SHP77 (cell line): ENCODE measurements at regions not wholly inside any gene's neighbourhood (a gene's known extent, or its start where the extent isn't known, plus 50 kb on each side); places are given as distances from the start of the nearest gene placed in this dataset.
"Not testable (repeated sequence)": the region's sequence is repeated elsewhere in the genome, so short reads cannot be mapped to it uniquely, and the experiment has no call there.

Experiments used
- DNase-seq, 2 experiments: peaks; one replicate each; lab custom pipeline; 2025; lab: John Stamatoyannopoulos, UW

GRCh38 chr16:88185976-88186888 lies 196.5 kb upstream of the ZNF469 start:
- DNase-seq: not testable (repeated sequence)

GRCh38 chr16:88186889-88187870 lies 195.6 kb upstream of the ZNF469 start:
- not testable (repeated sequence) for DNase-seq

- DNase-seq: not testable (repeated sequence)
These were observed 194.4 kb upstream of the ZNF469 start for GRCh38 chr16:88188171-88188895.

- not testable (repeated sequence) for DNase-seq
These were observed 192.1 kb upstream of the ZNF469 start for GRCh38 chr16:88190592-88191095.

- DNase-seq: not testable (repeated sequence)
These were observed 191.6 kb upstream of the ZNF469 start for GRCh38 chr16:88191168-88191567.

- no peak for DNase-seq
These were observed 190.2 kb upstream of the ZNF469 start for GRCh38 chr16:88192601-88193000.

GRCh38 chr16:88193706-88194396 lies 188.9 kb upstream of the ZNF469 start:
- peak; percentile 78 to 87 for DNase-seq

- peak; percentile 65 to 87 for DNase-seq
These were observed 188.1 kb upstream of the ZNF469 start for GRCh38 chr16:88194397-88195268.

- no peak for DNase-seq
These were observed 187.5 kb upstream of the ZNF469 start for GRCh38 chr16:88195269-88195705.

GRCh38 chr16:88195911-88196465 lies 186.8 kb upstream of the ZNF469 start:
- no peak for DNase-seq

GRCh38 chr16:88196471-88197400 lies 186.0 kb upstream of the ZNF469 start:
- DNase-seq: no peak

- no peak for DNase-seq
These were observed 185.0 kb upstream of the ZNF469 start for GRCh38 chr16:88197481-88198456.

- not testable (repeated sequence) for DNase-seq
These were observed 184.1 kb upstream of the ZNF469 start for GRCh38 chr16:88198457-88199295.

- DNase-seq: not testable (repeated sequence)
These were observed 183.2 kb upstream of the ZNF469 start for GRCh38 chr16:88199296-88200153.
